Endodermal cell (in vitro differentiated cells): ENCODE measurements at regions not wholly inside any gene's neighbourhood (a gene's known extent, or its start where the extent isn't known, plus 50 kb on each side); places are given as distances from the start of the nearest gene placed in this dataset.
A peak's percentile ranks its signal among the peaks of the same experiment; 100 is the strongest.

Experiments used
- DNase-seq: peaks from one replicate; pipeline ENCODE4 v3.0.0-alpha.2; 2017
- H3K27ac ChIP-seq: 2 replicates; pipeline ENCODE4 v1.5.1; 2013; ENCODE audit warnings: mild to moderate bottlenecking, low read depth, low read length, moderate library complexity
- H3K27me3 ChIP-seq: 2 replicates; pipeline ENCODE4 v1.6.1; 2013; ENCODE audit warnings: mild to moderate bottlenecking, low read length, moderate library complexity; ENCODE audit not compliant: insufficient read depth, control insufficient read depth, poor library complexity, severe bottlenecking
- H3K36me3 ChIP-seq: 2 replicates; pipeline ENCODE4 v1.7.0; 2013; ENCODE audit warnings: mild to moderate bottlenecking, low read length, moderate library complexity; ENCODE audit not compliant: control insufficient read depth, insufficient read depth
- H3K4me1 ChIP-seq: one replicate; pipeline ENCODE4 v1.7.0; 2013; ENCODE audit warnings: low read length; ENCODE audit not compliant: control insufficient read depth, insufficient read depth
- H3K4me3 ChIP-seq: 2 replicates; pipeline ENCODE4 v1.5.1; 2013; ENCODE audit warnings: mild to moderate bottlenecking, low read length, moderate library complexity
- H3K9ac ChIP-seq: 2 replicates; pipeline ENCODE4 v1.6.1; 2013; ENCODE audit warnings: mild to moderate bottlenecking, low read length, moderate library complexity; ENCODE audit not compliant: poor library complexity, severe bottlenecking; ENCODE audit errors: extremely low read depth
- H3K9me3 ChIP-seq: 2 replicates; pipeline ENCODE4 v1.6.1; 2013; ENCODE audit warnings: mild to moderate bottlenecking, low read length, moderate library complexity; ENCODE audit not compliant: control insufficient read depth
- H3K27ac Mint-ChIP-seq: 2 replicates; pipeline ENCODE4 v1.8.0; 2020; ENCODE audit warnings: mixed read lengths
- H3K27me3 Mint-ChIP-seq: 2 replicates; pipeline ENCODE4 v1.8.0; 2021; ENCODE audit warnings: mild to moderate bottlenecking, mixed read lengths; ENCODE audit not compliant: insufficient read depth
- H3K36me3 Mint-ChIP-seq: 2 replicates; pipeline ENCODE4 v1.8.0; 2020; ENCODE audit warnings: low read depth, mixed read lengths
- H3K4me1 Mint-ChIP-seq: 2 replicates; pipeline ENCODE4 v1.8.0; 2020; ENCODE audit warnings: mixed read lengths
- H3K4me3 Mint-ChIP-seq: 2 replicates; pipeline ENCODE4 v1.8.0; 2020; ENCODE audit warnings: mild to moderate bottlenecking, moderate library complexity, mixed read lengths
- H3K9me3 Mint-ChIP-seq: 2 replicates; pipeline ENCODE4 v1.8.0; 2020; ENCODE audit warnings: mild to moderate bottlenecking, mixed read lengths
- WGBS, 2 experiments: methylation state at CpG; one replicate each; pipeline versions ENCODE4 v1.1.5 to v1.1.7; 2013; ENCODE audit warnings: missing lambda C conversion rate in 2 of 2, mixed read lengths in 1 of 2; ENCODE audit not compliant: insufficient coverage in 1 of 2, insufficient read length in 1 of 2; 5-methylcytosine and 5-hydroxymethylcytosine counted together
- TF ChIP-seq, protein P1 (sequence below): fragments of 200-600 bp; sonication (generic); conservative IDR thresholded peaks from 2 replicates; pipeline ENCODE4 v1.5.0; 2021; ENCODE audit warnings: antibody characterized with exemption, mild to moderate bottlenecking

GRCh38 chr3:162132981-162133380, 636.4 kb downstream of the OTOL1 start:
- DNase-seq: no peak
- H3K4me3 Mint-ChIP-seq: no peak overlapping the region
- no peaks in the 10 kb centered on the region for H3K36me3 Mint-ChIP-seq
- peaks cover 18% of the 10 kb centered on the region for H3K4me1 Mint-ChIP-seq
- no peaks in the 10 kb centered on the region for H3K9me3 Mint-ChIP-seq
- TF ChIP-seq, protein P1, sequence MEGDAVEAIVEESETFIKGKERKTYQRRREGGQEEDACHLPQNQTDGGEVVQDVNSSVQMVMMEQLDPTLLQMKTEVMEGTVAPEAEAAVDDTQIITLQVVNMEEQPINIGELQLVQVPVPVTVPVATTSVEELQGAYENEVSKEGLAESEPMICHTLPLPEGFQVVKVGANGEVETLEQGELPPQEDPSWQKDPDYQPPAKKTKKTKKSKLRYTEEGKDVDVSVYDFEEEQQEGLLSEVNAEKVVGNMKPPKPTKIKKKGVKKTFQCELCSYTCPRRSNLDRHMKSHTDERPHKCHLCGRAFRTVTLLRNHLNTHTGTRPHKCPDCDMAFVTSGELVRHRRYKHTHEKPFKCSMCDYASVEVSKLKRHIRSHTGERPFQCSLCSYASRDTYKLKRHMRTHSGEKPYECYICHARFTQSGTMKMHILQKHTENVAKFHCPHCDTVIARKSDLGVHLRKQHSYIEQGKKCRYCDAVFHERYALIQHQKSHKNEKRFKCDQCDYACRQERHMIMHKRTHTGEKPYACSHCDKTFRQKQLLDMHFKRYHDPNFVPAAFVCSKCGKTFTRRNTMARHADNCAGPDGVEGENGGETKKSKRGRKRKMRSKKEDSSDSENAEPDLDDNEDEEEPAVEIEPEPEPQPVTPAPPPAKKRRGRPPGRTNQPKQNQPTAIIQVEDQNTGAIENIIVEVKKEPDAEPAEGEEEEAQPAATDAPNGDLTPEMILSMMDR: no peak
- no peak overlapping the region for H3K27ac ChIP-seq
- no peak overlapping the region for H3K27ac Mint-ChIP-seq
- H3K36me3 ChIP-seq: no peaks in the 10 kb centered on the region
- H3K4me3 ChIP-seq: no peak overlapping the region
- no peaks in the 10 kb centered on the region for H3K27me3 ChIP-seq
- H3K4me1 ChIP-seq: peaks cover 10% of the 10 kb centered on the region
- H3K9ac ChIP-seq: no peak overlapping the region
- no peaks in the 10 kb centered on the region for H3K27me3 Mint-ChIP-seq
- no peaks in the 10 kb centered on the region for H3K9me3 ChIP-seq

DNA sequence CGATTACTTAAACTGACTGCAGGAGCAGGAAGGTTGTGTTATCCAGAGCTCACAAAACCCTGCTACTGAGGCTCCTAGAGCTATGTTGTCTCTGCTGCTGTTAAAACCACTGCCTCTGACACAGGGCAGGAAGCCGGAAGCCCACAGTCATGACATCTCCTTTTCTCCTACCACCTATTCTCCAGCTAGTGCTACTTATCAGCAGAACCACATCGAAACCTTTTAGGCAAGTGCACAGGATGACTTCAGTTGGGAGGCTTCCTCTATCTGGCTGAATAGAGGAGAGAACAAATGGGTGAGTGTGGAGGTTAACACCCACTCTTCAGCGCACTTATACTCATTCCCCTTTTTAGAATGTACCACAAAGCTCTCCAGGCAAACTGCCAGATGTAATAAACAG, 638.0 kb downstream of the OTOL1 start:
- Histone ChIP-seq H3K4me3 (no peak overlapping the region), H3K27me3 (no peaks in the 10 kb centered on the region), H3K4me1 (peaks cover 10% of the 10 kb centered on the region), H3K9me3 (no peaks in the 10 kb centered on the region), H3K36me3 (no peaks in the 10 kb centered on the region), H3K9ac (no peak overlapping the region), H3K27ac (no peak overlapping the region)
- no peaks in the 10 kb centered on the region for H3K27me3 Mint-ChIP-seq
- peak; percentile 34 for DNase-seq
- no peak overlapping the region for H3K4me3 Mint-ChIP-seq
- 77 to 88% methylated on average over 1 to 4 of the region's 4 CpGs for WGBS, 2 experiments
- no peaks in the 10 kb centered on the region for H3K9me3 Mint-ChIP-seq
- no peaks in the 10 kb centered on the region for H3K36me3 Mint-ChIP-seq
- TF ChIP-seq, protein P1: no peak
- H3K4me1 Mint-ChIP-seq: peaks cover 17% of the 10 kb centered on the region
- no peak overlapping the region for H3K27ac Mint-ChIP-seq

DNA sequence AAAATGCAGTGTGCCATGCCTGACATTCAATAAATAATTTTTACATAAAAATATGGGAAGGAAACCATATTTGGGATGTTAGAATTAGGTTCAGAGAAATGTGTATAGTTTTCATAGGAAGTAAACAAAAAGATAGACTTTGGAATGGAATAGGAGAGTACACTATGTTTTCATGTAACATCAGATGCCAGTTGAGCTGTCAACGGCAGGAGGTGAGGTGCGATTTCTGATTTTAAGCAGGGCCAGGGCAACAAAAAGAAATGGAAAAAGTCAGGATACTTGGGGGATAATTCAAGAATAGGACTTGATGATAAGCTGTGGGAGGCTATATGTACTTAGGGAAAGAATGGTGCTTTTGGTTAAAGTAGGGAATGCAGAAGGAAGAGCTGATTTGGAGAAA, 639.5 kb downstream of the OTOL1 start:
- Mint-ChIP-seq H3K27me3 (no peaks in the 10 kb centered on the region), H3K4me1 (peaks cover 5% of the 10 kb centered on the region), H3K27ac (no peak overlapping the region), H3K9me3 (no peaks in the 10 kb centered on the region), H3K4me3 (no peak overlapping the region), H3K36me3 (no peaks in the 10 kb centered on the region)
- Histone ChIP-seq H3K27me3 (no peaks in the 10 kb centered on the region), H3K4me1 (peaks cover 2% of the 10 kb centered on the region), H3K27ac (no peak overlapping the region), H3K4me3 (no peak overlapping the region), H3K9me3 (no peaks in the 10 kb centered on the region), H3K36me3 (no peaks in the 10 kb centered on the region), H3K9ac (no peak overlapping the region)
- WGBS, 2 experiments: 92 to 93% methylated on average over 2 of the region's 2 CpGs
- no peak for DNase-seq
- TF ChIP-seq, protein P1: no peak
